ENCODE measurements at regions not wholly inside any gene's neighbourhood (a gene's known extent, or its start where the extent isn't known, plus 50 kb on each side); places are given as distances from the start of the nearest gene placed in this dataset.
"Not testable (repeated sequence)": the region's sequence is repeated elsewhere in the genome, so short reads cannot be mapped to it uniquely, and the experiment has no call there.

GRCh38 chr14:40058901-40059897, 627.0 kb upstream of the FBXO33 start:
- no peak for DNase-seq (ENCODE audit: missing footprints)
- intact Hi-C loops (cut with DNase I): no loop called here
- ATAC-seq: no peak

GRCh38 chr14:40053416-40053815, 621.2 kb upstream of the FBXO33 start:
- ATAC-seq (no peak), DNase-seq (ENCODE audit: missing footprints) (no peak)
- intact Hi-C loops (cut with DNase I): no loop called here

GRCh38 chr14:40028991-40029390, 596.8 kb upstream of the FBXO33 start:
- intact Hi-C loops (cut with DNase I): no loop called here
- DNase-seq (ENCODE audit: missing footprints) (no peak), ATAC-seq (no peak)

- DNase-seq (ENCODE audit: missing footprints): no peak
- intact Hi-C loops (cut with DNase I): no loop called here
- no peak for ATAC-seq
Measured at GRCh38 chr14:40025101-40025500, 592.9 kb upstream of the FBXO33 start.

GRCh38 chr14:40010961-40011360, 578.7 kb upstream of the FBXO33 start:
- no peak for DNase-seq (ENCODE audit: missing footprints)
- intact Hi-C loops (cut with DNase I): no loop called here
- ATAC-seq: no peak

GRCh38 chr14:40009771-40010170, 577.5 kb upstream of the FBXO33 start:
- intact Hi-C loops (cut with DNase I): no loop called here
- DNase-seq (ENCODE audit: missing footprints) (no peak), ATAC-seq (no peak)

- intact Hi-C loops (cut with DNase I); ATAC-seq; DNase-seq (ENCODE audit: missing footprints): not testable (repeated sequence)
Measured at GRCh38 chr14:40008345-40008744, 576.1 kb upstream of the FBXO33 start.

GRCh38 chr14:40004871-40005500, 572.8 kb upstream of the FBXO33 start:
- DNase-seq (ENCODE audit: missing footprints): no peak
- intact Hi-C loops (cut with DNase I): no loop called here
- ATAC-seq: no peak

GRCh38 chr14:40003773-40004172, 571.5 kb upstream of the FBXO33 start:
- ATAC-seq (no peak), DNase-seq (ENCODE audit: missing footprints) (no peak)
- intact Hi-C loops (cut with DNase I): no loop called here

GRCh38 chr14:39998854-39999253, 566.6 kb upstream of the FBXO33 start:
- ATAC-seq: no peak
- intact Hi-C loops (cut with DNase I): no loop called here

GRCh38 chr14:39998114-39998513, 565.9 kb upstream of the FBXO33 start:
- intact Hi-C loops (cut with DNase I): no loop called here
- DNase-seq (ENCODE audit: missing footprints) (no peak), ATAC-seq (no peak)

More at GRCh38 chr14:39998854-39999253, 566.6 kb upstream of the FBXO33 start:
- DNase-seq (ENCODE audit: missing footprints): no peak

- no peak for ATAC-seq
- no peak for DNase-seq (ENCODE audit: missing footprints)
- intact Hi-C loops (cut with DNase I): no loop called here
Measured at GRCh38 chr14:39991041-39991440, 558.8 kb upstream of the FBXO33 start.

- no peak for ATAC-seq
- DNase-seq (ENCODE audit: missing footprints): no peak
- intact Hi-C loops (cut with DNase I): no loop called here
Measured at GRCh38 chr14:39988939-39989338, 556.7 kb upstream of the FBXO33 start.

GRCh38 chr14:39984323-39984722, 552.1 kb upstream of the FBXO33 start:
- DNase-seq (ENCODE audit: missing footprints): no peak
- ATAC-seq: no peak
- intact Hi-C loops (cut with DNase I): no loop called here

- DNase-seq (ENCODE audit: missing footprints) (no peak), ATAC-seq (no peak)
- intact Hi-C loops (cut with DNase I): no loop called here
Measured at GRCh38 chr14:39977198-39977597, 545.0 kb upstream of the FBXO33 start.

GRCh38 chr14:39974036-39974435, 541.8 kb upstream of the FBXO33 start:
- intact Hi-C loops (cut with DNase I): no loop called here
- DNase-seq (ENCODE audit: missing footprints): no peak
- no peak for ATAC-seq

- DNase-seq (ENCODE audit: missing footprints) (no peak), ATAC-seq (no peak)
- intact Hi-C loops (cut with DNase I): no loop called here
Measured at GRCh38 chr14:39972704-39973103, 540.5 kb upstream of the FBXO33 start.

- ATAC-seq (no peak), DNase-seq (ENCODE audit: missing footprints) (no peak)
- intact Hi-C loops (cut with DNase I): no loop called here
Measured at GRCh38 chr14:39967885-39968284, 535.7 kb upstream of the FBXO33 start.

- intact Hi-C loops (cut with DNase I): no loop called here
- no peak for DNase-seq (ENCODE audit: missing footprints)
- ATAC-seq: no peak
Measured at GRCh38 chr14:39957987-39958386, 525.8 kb upstream of the FBXO33 start.

- intact Hi-C loops (cut with DNase I): no loop called here
- DNase-seq (ENCODE audit: missing footprints): no peak
Measured at GRCh38 chr14:39957290-39957689, 525.1 kb upstream of the FBXO33 start.

More at GRCh38 chr14:39957290-39957689, 525.1 kb upstream of the FBXO33 start:
- ATAC-seq: no peak
